Breast epithelium (tissue), 3 donors: ENCODE measurements at regions not wholly inside any gene's neighbourhood (a gene's known extent, or its start where the extent isn't known, plus 50 kb on each side); places are given as distances from the start of the nearest gene placed in this dataset.

Source experiments
- POLR2AphosphoS5 ChIP-seq, 3 donors: sonication (generic); formaldehyde crosslinking; IDR thresholded peaks; one replicate each; pipeline ENCODE4 v1.6.1; 2017; ENCODE audit warnings: antibody characterized with exemption in 3 of 3
- TF ChIP-seq, protein P1 (sequence below), 3 donors: fragments of 450-650 bp; IDR thresholded peaks; one replicate each; pipeline ENCODE4 v1.5.1; 2016 to 2017; ENCODE audit warnings: antibody characterized with exemption in 3 of 3, mild to moderate bottlenecking in 3 of 3, moderate library complexity in 3 of 3

DNA sequence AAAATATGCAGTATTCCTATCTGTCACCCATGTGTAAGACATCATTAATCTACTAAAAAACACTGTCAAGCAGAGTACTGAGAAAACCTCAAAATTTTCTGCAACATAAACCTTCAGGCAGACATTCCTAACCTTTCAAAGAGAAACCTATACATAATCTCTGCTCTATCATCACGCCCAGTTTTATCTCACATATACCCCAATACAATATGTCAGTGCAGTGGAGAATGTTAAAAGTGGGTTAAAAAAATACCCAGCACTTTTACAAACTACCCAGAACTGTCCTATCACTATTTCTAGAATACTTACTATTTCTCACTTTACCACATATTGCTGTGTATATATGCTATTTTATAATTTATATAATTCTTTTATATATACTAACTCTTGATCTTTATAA, 922.0 kb upstream of the SORCS1 start:
- TF ChIP-seq, protein P1, sequence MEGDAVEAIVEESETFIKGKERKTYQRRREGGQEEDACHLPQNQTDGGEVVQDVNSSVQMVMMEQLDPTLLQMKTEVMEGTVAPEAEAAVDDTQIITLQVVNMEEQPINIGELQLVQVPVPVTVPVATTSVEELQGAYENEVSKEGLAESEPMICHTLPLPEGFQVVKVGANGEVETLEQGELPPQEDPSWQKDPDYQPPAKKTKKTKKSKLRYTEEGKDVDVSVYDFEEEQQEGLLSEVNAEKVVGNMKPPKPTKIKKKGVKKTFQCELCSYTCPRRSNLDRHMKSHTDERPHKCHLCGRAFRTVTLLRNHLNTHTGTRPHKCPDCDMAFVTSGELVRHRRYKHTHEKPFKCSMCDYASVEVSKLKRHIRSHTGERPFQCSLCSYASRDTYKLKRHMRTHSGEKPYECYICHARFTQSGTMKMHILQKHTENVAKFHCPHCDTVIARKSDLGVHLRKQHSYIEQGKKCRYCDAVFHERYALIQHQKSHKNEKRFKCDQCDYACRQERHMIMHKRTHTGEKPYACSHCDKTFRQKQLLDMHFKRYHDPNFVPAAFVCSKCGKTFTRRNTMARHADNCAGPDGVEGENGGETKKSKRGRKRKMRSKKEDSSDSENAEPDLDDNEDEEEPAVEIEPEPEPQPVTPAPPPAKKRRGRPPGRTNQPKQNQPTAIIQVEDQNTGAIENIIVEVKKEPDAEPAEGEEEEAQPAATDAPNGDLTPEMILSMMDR (IDR thresholded peaks at IDR 0.05): no peak
- no peak for TF ChIP-seq POLR2AphosphoS5 (IDR thresholded peaks at IDR 0.05)
